NCI-H446 treated with DMSO at 0.1 percent for 48 hours (cell line): ENCODE measurements at regions not wholly inside any gene's neighbourhood (a gene's known extent, or its start where the extent isn't known, plus 50 kb on each side); places are given as distances from the start of the nearest gene placed in this dataset.
"Not testable (repeated sequence)": the region's sequence is repeated elsewhere in the genome, so short reads cannot be mapped to it uniquely, and the experiment has no call there.

Experiments
- DNase-seq: peaks from one replicate; lab custom pipeline; 2025; lab: John Stamatoyannopoulos, UW

DNA sequence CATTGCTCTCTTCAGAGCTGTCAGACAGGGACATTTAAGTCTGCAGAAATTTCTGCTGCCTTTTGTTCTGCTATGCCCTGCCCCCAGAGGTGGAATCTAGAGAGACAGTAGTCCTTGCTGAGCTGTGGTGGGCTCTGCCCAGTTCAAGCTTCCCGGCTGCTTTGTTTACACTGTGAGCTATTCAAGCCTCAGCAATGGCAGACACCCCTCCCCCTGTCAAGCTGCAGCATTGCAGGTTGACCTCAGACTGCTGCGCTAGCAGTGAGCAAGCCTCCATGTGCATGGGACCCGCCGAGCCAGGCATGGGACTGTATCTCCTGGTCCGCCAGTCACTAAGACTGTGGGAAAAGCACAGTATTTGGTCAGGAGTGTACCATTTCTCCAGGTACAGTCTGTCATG, 53.6 kb upstream of the MAPK10 start:
- not testable (repeated sequence) for DNase-seq

DNA sequence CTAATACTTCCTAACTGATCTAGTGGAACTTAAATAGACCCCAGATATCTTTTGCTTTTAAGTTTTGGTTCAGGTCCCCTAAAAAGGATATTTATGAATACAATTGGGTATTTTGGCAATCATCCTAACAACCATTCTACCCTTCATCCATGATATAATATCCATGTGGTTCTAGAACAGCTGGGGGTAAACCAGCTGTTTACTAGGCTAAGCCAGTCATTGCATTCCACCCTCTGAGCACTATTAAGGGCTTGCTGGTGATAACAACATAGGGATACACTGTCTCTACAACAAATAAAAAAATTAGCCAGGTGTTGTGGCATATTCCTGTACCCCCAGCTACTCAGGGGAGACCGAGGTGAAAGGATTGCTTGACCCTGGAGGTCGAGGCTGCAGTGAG, 54.8 kb upstream of the MAPK10 start:
- DNase-seq: no peak

DNA sequence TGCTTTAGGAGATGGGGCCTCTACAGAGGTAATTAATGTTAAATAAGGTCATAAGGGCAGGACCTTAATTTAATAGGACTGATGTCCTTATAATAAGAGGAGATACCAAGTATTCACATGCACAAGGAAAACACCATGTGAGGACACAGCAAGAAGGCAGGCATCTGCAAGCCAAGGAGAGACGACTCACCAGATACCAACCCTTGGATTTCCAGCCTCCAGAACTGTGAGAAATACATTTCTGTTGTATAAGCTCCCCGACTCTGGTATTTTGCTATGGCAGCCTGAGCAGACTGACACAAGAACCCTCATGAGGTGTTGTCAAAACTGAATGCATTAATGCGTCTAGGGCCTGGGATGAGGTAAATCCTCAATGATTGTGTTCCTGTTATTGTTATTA, 56.2 kb upstream of the MAPK10 start:
- no peak for DNase-seq

DNA sequence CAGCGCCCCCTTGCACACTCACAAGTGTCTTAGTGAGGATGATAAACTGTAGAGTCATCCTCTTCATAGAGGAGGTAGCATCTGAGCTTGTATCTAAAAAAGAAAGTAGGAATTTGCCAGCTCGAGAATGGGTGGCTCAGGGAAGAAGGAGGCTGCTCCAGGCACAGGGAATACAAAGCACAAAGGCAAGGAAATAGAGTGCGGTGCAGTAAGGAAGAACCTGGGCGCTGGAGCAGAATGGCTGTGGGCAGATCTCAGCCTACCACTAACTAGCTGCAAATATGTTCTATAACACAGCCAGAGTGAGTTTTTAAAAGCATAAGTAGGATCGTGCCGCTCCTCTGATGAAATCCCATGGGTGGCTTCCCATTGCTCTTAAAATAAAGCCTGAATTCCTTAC, 61.6 kb upstream of the MAPK10 start:
- DNase-seq: no peak

DNA sequence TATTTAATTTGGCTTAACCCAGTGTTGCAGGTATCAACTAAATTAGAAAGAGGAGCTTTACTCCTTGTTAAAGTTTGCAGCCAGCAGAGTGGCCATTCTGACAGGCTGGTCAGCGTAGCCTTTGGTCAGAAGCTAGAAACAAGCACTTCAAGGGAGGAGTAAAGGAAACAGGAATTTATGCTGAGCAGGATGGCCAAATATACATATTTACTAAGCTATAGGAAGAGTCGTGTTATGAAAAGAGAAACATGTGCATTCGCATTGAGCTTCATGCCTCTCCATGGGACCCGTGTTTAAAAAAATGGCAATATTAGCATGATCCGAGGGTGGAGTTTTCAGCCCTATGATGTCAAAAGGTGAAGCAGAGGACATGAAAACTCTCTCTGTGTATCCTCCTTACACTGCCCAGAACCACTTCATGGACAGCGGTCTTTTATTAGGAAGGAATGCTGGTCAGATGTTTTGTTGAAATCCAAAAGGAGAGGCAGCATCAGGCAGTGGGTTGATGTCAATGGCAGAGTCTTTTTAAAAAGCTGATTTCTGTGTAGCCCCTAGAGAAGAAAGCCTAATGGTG, 71.8 kb upstream of the MAPK10 start:
- DNase-seq: no peak

DNA sequence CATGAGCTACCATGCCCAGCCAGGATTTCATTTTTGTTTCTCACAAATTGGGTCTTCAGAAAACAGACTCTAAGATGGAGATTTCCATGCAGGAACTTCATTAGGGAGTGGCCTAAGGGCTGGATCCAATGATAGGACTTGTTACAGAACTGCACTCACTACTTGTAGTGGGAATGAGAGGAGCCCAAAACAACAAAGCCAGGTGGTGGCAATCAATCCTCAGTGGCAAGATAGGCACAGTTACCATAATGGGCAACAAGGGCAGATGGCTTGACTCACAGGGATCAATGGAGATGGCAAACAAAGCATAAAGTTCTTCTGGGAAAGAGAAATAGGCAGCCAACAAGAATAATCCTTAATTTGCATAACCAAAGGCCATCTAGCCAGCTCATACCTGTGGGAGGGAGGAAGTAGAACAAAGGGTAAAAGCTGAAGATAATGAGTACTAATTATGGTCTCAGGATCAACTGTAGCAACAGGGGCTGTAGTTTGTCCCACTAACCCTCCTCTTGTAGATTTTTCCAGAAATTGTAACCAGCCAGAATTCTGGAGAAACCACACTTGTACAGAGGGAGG, 72.8 kb upstream of the MAPK10 start:
- no peak for DNase-seq

DNA sequence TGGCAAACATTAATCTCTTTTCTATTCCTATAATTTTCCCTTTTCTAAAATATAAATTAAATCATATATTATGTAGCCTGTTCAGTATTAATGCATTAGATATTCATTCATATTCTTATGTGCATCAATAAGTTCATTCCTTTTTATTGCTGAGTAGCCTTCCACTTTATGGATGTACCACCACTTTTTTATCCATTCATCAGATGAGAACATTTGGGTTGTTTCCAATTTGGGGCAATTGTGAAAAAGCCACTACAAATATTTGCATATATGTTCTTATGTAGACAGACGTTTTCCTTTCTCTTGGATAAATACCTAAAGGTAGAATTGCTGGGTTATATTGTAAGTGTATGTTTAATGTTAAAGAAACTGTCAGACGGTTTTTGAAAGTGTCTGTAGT, 79.4 kb upstream of the MAPK10 start:
- DNase-seq: no peak

DNA sequence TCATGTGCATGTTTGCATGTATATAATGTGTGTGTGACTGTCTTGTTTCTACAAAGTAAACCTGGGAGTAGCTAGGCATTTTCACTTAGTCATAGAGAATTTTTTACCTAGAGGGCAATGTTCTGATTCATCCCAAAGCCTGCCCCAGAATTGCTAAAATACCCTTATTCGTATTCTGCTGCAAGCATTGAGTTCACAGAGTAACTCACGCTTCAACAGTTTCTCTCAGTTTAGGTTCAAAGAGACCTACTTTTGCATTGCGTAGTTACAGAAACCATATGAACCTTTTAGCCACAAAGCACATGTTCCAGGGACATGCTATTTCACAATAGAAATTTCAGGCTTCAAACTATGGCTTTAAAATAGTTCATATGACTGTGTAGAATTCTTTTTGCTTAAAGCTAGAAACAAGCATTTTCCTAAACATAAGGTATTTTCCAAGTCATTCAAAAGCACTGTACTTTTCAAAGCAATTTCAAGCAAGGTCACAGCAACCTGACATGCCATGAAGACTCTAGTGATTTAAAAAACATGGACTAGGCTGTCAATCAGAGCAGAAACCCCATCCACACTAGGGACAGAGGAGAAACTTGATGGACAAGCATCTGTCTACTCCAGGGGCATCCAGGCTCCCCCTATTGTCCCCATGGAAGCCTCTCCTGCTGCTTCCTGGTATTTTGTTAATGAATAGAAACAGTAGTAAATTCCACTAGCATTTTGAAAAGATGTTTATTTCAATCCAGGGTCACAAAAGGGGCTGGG, 81.5 kb upstream of the MAPK10 start:
- no peak for DNase-seq

DNA sequence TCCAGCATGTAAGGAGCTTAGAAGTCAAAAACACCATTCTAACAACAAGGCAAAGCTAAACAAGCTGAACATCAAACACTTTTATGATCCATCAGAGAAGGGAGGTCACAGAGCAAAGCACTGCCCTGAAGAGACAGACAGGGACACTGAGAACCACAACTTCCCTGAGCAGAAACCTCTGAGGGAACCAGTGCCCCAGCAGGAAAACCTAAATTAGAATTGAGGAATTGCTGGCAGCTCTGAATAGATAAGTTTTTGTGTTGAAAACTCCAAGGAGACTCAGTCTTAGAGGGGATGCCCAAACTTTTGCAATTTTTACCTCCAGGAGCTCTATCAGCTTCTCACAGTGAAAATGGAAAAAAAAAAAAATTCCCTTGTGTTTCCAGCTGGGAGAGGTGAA, 83.0 kb upstream of the MAPK10 start:
- no peak for DNase-seq

DNA sequence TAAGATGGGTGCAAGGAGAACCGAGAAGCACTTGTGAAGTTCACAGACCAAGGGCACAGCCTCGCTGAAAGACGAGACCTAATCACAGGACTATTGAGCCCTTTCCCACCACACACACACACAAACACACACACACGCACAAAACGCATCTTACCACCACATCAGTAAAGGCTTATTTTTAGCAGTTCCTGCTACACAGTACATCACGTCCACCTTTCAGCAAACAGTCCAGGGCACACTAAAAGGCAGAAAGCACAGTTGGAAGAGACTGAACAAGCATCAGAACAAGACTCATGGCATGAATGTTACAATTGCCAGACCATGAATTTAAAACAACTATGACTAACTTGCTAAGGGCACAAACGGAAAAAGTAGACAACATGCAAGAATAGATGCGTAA, 83.6 kb upstream of the MAPK10 start:
- DNase-seq: no peak

DNA sequence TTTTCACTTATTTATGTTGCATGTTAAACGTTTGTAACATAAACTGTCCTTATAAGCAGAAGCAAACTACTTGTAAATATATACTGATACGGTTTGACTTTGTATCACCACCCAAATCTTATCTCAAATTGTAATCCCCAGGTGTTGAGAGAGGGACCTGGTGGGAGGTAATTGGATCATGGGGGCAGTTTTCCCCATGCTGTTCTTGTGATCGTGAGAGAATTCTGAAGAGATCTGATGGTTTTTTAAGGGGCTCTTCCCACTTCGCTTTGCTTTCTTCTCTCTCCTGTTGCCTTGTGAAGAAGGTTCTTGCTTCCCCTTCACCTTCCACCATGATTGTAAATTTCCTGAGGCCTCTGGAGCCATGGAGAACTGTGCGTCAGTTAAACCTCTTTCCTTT, 87.1 kb upstream of the MAPK10 start:
- DNase-seq: no peak

DNA sequence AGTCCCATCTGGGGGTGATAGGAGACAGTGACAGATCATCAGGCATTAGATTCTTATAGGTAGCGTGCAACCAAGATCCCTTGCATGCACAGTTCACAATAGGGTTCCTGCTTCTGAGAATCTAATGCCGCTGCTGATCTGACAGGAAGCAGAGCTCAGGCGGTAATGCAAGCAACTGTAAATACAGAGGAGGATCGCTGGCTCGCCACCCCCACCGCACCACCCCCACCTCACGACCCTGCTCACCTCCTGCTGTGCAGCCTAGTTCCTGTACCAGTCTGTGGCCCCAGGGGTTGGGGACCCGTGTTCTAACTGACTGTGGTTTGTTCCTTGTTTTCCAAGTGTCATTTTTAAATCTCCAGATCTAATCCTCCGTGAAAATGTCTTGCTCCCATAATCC, 89.0 kb upstream of the MAPK10 start:
- no peak for DNase-seq

DNA sequence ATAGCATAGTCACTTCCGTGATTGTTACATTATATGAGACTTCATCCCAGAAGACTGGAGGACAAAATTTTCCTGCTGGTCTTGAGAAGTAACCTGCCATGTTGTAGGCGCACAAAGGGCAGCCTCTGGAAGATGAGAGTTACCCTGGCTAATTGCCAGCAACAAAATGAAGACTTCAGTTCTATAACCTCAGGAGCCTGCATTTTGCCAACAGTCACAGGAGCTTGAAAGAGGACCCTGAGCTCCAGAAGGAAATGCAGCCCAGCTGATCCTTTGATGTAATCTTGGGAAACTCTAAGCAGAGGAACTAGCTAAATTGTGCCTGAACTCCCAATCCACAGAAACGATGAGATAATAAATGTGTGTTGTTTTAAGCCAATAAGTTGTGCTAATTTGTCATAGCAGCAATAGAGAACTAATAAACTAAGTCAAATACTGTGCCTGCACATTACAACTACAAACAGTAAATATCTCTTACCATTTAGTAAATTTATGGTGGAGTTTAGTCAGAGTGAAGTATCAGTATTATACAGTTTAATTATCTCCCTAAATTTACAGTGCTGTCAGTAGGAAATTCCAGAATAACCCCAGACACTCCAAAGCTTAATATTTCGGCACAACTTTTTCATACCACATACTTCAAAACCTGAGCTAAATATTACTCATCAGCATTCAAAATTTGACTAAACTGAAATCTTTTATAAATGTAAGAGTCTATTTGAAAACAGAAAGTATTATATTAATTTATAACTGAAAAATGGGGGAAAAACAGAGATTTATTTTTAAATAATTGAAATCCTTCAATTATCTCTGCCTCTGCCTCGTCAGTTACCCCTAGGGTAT, 90.1 kb upstream of the MAPK10 start:
- DNase-seq: no peak

DNA sequence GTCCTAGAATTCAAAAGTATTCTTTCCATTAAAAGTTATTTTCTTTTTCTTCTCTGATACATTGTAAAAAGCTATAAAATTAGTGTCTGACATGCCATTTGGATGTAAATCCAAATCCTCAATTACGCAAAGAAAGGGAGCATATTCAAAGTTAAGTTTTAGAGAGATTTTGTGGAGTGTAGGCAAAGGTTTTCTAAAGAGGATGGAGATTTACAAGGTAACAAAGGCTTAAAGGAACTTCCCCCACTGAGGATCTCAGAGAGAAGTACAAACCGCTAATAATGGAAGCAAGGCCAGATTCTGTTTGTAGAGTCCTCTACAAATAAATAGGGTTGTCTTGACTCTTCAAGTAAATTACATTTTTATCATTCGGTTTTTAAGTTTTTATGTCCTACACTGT, 91.0 kb upstream of the MAPK10 start:
- no peak for DNase-seq

DNA sequence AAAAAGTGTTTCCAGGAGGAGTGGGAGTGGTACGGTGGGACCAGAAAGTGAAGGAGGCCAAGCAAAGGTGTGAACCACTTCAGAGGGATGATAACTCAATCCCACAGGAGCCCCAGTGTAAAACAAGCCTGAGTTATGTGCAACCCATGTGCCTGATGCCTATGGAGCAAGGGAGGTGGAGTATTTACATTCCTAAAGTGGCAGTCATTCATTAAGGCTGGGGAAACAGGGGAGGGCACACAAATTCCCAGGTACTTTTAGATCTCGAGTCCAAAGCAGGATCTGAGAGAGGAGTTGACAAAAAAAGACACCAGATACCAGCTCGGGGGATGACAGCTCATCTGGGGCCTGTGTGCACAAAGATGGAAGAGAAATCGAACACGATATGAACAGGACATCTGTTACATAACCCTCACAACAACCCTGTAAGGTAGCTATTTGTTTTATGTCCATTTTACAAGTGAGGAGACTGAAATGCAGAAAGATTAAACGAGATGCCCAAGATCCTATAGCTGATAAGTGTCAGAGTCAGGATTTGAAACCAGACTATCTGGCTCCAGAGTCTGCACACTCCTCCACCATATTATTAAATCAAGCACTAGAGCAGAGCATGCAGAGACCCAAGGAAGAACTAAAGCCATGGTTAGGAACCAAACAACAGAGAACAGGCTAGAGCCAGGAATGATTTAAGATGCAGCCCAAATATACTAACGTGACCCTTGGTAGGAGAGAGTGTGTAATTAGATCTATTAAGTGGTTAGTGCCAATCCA, 91.9 kb upstream of the MAPK10 start:
- DNase-seq: no peak

DNA sequence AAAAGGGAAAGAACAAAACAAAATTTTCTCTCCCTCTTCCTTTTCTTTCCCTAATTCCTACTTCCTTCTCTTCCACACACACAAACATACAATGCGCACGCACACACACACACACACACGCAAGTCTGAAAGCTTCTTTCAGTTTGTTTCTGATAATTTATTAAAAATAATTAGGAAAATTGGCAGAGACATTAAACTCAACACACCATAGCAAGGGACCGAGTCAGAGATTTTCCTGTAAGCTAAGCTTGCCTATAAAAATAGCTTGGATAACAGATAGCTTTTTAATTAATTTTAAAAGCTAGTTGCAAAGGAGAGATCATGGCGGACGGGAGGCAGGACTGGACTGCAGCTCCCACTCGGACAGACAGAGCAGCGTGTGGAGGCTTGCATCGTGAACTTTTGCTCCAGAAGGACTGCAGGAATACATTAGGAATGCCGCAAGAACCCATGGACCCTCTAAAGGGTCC, 92.6 kb upstream of the MAPK10 start:
- no peak for DNase-seq

DNA sequence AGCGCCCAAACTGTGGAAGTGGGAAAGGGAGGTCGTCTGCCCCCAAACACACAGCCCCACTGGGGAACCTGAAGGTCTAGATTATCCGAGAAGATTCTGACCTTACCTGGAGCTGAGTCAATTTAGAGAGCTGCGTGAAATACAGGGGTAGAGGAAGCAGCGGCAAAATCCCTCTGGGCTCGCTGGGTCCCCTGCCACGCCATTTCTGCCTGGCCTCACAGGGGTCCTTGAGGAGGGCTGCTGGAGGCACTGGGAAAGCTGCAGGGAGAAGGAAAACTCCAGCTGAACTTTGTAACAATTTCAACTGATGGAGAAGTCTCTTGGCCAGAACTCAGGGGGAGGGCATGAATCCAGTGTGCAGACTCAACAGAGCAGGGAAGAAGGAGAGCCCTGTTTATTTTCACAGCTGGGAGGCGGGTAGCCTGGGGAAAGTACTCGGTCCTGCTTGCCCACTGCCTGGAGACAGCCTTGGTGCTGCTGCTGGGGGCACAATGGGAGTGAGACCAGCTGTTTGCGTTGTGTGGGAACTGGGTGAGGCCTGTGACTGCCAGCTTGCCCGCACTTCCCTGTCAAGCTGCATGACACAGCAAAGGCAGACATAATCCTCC, 93.2 kb upstream of the MAPK10 start:
- DNase-seq: no peak

DNA sequence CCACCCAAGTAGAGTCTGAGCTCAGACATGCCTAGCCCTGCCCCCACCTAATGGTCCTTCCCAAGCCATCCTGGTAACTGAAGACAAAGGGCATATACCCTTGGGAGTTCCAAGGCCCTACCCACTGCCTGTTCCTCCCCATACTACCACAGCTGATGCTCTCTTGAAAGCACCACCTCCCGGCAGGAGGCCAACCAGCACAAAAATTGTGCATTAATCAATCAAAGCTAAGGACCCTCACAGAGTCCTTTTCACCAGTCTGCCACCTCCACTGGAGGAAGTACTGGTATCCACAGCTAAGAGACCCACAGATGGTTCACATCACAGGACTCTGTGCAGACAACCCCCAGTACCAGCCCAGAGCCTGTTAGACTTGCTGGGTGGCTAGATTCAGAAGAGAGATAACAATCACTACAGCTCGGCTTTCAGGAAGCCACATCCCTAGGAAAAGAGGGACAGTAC, 93.8 kb upstream of the MAPK10 start:
- DNase-seq: not testable (repeated sequence)

DNA sequence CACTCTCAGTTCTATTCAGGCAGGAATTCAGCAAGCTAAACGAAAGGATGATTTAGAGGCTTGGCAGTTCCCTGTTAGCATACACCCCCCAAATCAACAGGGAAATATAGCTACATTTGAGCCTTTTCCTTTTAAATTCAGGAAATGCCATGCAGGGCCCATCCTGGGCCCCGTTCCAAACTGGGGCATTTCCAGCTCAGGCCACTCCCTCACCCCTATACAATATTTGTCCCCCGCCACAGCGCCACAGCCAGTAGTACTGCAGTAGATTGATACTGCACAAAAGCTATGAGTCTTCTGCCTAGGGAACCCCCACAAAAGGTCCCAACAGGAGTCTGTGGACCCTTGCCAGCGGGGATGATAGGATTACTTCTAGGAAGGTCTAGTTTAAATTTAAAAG, 102.0 kb upstream of the MAPK10 start:
- DNase-seq: no peak

DNA sequence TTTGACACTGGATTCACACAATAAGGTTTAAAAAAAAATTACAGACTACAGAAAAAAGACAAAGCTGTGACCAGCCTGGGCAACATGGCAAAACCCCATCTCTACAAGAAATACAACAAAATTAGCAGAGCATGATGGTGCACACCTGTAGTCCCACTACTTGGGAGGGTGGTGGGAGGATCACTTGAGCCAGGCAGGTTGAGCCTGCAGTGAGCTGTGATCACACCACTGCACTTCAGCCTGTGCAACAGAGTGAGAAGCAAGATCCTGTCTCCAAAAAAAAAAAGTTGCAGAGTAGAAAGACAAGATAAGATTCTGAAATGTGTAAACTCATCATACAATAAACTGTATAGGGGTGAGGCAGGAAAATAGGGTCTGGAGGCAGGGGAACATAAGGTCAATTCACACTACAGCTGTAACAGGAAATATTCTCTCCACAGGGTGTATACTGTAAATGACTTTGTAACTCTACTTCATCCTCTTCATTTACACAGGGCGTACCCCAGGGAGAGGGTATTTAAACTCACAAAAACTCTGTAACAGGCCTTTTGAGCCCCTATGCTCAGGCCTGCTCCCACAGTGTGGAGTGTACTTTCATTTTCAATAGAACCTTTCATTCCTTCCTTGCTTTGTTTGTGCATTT, 112.6 kb upstream of the MAPK10 start:
- no peak for DNase-seq

DNA sequence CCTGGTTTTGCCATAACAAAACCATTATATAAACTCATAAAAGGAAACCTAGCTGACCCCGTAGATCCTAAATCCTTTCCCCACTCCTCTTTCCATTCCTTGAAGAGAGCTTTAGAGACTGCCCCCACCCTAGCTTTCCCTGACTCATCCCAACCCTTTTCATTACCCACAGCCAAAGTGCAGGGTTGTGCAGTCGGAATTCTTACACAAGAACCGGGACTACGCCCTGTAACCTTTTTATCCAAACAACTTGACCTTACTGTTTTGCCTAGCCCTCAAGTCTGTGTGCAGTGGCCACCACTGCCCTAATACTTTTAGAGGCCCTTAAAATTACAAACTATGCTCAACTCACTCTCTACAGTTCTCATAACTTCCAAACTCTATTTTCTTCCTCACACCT, 116.0 kb upstream of the PTPN13 start:
- not testable (repeated sequence) for DNase-seq
